Inflammatory macrophage (primary cell): ENCODE measurements at regions not wholly inside any gene's neighbourhood (a gene's known extent, or its start where the extent isn't known, plus 50 kb on each side); places are given as distances from the start of the nearest gene placed in this dataset.

Experiments used
- DNase-seq, 2 donors: peaks; one replicate each; pipeline ENCODE4 v3.0.0-alpha.2; 2020 to 2022

- DNase-seq, result no peak
These were observed 333.2 kb upstream of the MGMT start for GRCh38 chr10:129133856-129134255.

- DNase-seq, result no peak
These were observed 332.7 kb upstream of the MGMT start for GRCh38 chr10:129134371-129134770.

GRCh38 chr10:129135624-129136023, 331.4 kb upstream of the MGMT start:
- no peak for DNase-seq

- DNase-seq, result no peak
These were observed 331.0 kb upstream of the MGMT start for GRCh38 chr10:129136074-129136473.

- DNase-seq, result no peak
These were observed 330.1 kb upstream of the MGMT start for GRCh38 chr10:129136951-129137350.

GRCh38 chr10:129140921-129141885, 325.8 kb upstream of the MGMT start:
- peak; percentile 55 to 57 for DNase-seq

GRCh38 chr10:129151281-129151680, 315.8 kb upstream of the MGMT start:
- DNase-seq, result no peak

- DNase-seq, result no peak
These were observed 310.6 kb upstream of the MGMT start for GRCh38 chr10:129156406-129156805.

GRCh38 chr10:129157185-129157584, 309.9 kb upstream of the MGMT start:
- no peak for DNase-seq

- peak; percentile 9 to 12 for DNase-seq
These were observed 305.9 kb upstream of the MGMT start for GRCh38 chr10:129161150-129161549.

GRCh38 chr10:129163531-129163930, 303.5 kb upstream of the MGMT start:
- DNase-seq, result no peak

GRCh38 chr10:129165076-129165720, 301.8 kb upstream of the MGMT start:
- DNase-seq, result no peak

GRCh38 chr10:129165770-129166169, 301.3 kb upstream of the MGMT start:
- no peak for DNase-seq

GRCh38 chr10:129168660-129169059, 298.4 kb upstream of the MGMT start:
- DNase-seq, result no peak

GRCh38 chr10:129169115-129169514, 297.9 kb upstream of the MGMT start:
- no peak for DNase-seq

GRCh38 chr10:129170812-129171211, 296.2 kb upstream of the MGMT start:
- DNase-seq, result no peak

- DNase-seq, result no peak
These were observed 295.2 kb upstream of the MGMT start for GRCh38 chr10:129171812-129172211.

- DNase-seq, result peak in 1 of 2 donors; percentile 9
These were observed 292.6 kb upstream of the MGMT start for GRCh38 chr10:129174232-129175014.

GRCh38 chr10:129179245-129179971, 287.6 kb upstream of the MGMT start:
- DNase-seq, result no peak

- no peak for DNase-seq
These were observed 286.9 kb upstream of the MGMT start for GRCh38 chr10:129179972-129180678.

GRCh38 chr10:129184196-129184595, 282.8 kb upstream of the MGMT start:
- DNase-seq, result no peak

GRCh38 chr10:129187331-129187730, 279.7 kb upstream of the MGMT start:
- DNase-seq, result no peak
